PFSK-1 (cell line): ENCODE measurements at regions not wholly inside any gene's neighbourhood (a gene's known extent, or its start where the extent isn't known, plus 50 kb on each side); places are given as distances from the start of the nearest gene placed in this dataset.

ENCODE experiments used
- FOXP2 ChIP-seq: optimal IDR thresholded peaks from 2 replicates; pipeline ENCODE3; 2011; ENCODE audit warnings: borderline replicate concordance, control low read depth, inconsistent platforms; ENCODE audit not compliant: insufficient read depth; ENCODE audit errors: extremely low read length, extremely low read depth
- POLR2AphosphoS5 ChIP-seq: IDR thresholded peaks from 2 replicates; pipeline ENCODE4 v1.6.1; 2012; ENCODE audit warnings: low read depth, mild to moderate bottlenecking, control low read depth, low read length, moderate library complexity
- SIN3A ChIP-seq: IDR thresholded peaks from 2 replicates; pipeline ENCODE4 v1.6.1; 2012; ENCODE audit warnings: mild to moderate bottlenecking, low read length, moderate library complexity, borderline replicate concordance; ENCODE audit not compliant: insufficient read depth
- TAF1 ChIP-seq: IDR thresholded peaks from 2 replicates; pipeline ENCODE4 v1.6.1; 2012; ENCODE audit warnings: low read length, control low read depth, borderline replicate concordance; ENCODE audit not compliant: insufficient read depth
- TF ChIP-seq, protein P1 (sequence below), 2 experiments: IDR thresholded peaks; 2 replicates each; pipeline versions ENCODE4 v1.6.1 to v1.8.0; 2011 to 2012; ENCODE audit warnings: low read depth in 2 of 2, low read length in 2 of 2, control low read depth in 1 of 2, inconsistent platforms in 1 of 2, mild to moderate bottlenecking in 1 of 2, moderate library complexity in 1 of 2; ENCODE audit not compliant: insufficient read depth in 1 of 2

DNA sequence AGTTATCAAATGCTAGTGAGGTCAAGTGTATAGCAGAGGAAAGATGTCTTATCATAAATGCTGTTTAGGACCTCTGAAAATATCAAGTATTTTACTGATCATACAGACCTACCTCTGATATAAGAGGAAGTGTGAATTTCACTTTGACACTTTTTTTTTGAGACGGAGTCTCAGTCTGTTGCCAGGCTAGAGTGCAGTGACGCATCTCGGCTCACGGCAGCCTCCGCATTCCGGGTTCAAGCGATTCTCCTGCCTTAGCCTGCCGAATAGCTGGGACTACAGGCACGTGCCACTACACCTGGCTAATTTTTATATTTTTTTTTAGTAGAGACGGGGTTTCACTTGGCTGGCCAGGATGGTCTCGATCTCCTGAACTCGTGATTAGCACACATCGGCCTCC lies 55.1 kb upstream of the PIK3C2G start:
- TF ChIP-seq POLR2AphosphoS5 = no peak
- TF ChIP-seq TAF1 = no peak
- TF ChIP-seq, protein P1, sequence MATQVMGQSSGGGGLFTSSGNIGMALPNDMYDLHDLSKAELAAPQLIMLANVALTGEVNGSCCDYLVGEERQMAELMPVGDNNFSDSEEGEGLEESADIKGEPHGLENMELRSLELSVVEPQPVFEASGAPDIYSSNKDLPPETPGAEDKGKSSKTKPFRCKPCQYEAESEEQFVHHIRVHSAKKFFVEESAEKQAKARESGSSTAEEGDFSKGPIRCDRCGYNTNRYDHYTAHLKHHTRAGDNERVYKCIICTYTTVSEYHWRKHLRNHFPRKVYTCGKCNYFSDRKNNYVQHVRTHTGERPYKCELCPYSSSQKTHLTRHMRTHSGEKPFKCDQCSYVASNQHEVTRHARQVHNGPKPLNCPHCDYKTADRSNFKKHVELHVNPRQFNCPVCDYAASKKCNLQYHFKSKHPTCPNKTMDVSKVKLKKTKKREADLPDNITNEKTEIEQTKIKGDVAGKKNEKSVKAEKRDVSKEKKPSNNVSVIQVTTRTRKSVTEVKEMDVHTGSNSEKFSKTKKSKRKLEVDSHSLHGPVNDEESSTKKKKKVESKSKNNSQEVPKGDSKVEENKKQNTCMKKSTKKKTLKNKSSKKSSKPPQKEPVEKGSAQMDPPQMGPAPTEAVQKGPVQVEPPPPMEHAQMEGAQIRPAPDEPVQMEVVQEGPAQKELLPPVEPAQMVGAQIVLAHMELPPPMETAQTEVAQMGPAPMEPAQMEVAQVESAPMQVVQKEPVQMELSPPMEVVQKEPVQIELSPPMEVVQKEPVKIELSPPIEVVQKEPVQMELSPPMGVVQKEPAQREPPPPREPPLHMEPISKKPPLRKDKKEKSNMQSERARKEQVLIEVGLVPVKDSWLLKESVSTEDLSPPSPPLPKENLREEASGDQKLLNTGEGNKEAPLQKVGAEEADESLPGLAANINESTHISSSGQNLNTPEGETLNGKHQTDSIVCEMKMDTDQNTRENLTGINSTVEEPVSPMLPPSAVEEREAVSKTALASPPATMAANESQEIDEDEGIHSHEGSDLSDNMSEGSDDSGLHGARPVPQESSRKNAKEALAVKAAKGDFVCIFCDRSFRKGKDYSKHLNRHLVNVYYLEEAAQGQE (IDR thresholded peaks at IDR 0.05; ENCODE audit: insufficient read depth in 1 of 2, low read depth in 2 of 2, low read length in 2 of 2) = no peak
- TF ChIP-seq FOXP2 = no peak
- TF ChIP-seq SIN3A = no peak
